GM12891 (cell line): ENCODE measurements at regions not wholly inside any gene's neighbourhood (a gene's known extent, or its start where the extent isn't known, plus 50 kb on each side); places are given as distances from the start of the nearest gene placed in this dataset.

ENCODE experiments used
- DNase-seq: peaks from one replicate; pipeline ENCODE4 v3.0.0; 2011; ENCODE audit warnings: low spot score; ENCODE audit not compliant: insufficient read length
- FAIRE-seq: peaks from 2 replicates; lab custom pipeline; 2011; peaks lifted over from hg19 to GRCh38; lab: Jason Lieb, UNC
- PAX5 ChIP-seq: IDR thresholded peaks from 2 replicates; pipeline ENCODE4 v1.6.1; 2011; ENCODE audit warnings: low read length, moderate library complexity, mild to moderate bottlenecking; ENCODE audit not compliant: insufficient read depth, severe bottlenecking
- POLR2A ChIP-seq: IDR thresholded peaks from 2 replicates; pipeline ENCODE4 v1.6.1; 2011; ENCODE audit warnings: low read depth, low read length, control low read depth
- POLR2AphosphoS5 ChIP-seq: IDR thresholded peaks from 2 replicates; pipeline ENCODE4 v1.6.1; 2011; ENCODE audit warnings: low read depth, low read length, control low read depth
- POU2F2 ChIP-seq: IDR thresholded peaks from 2 replicates; pipeline ENCODE4 v1.6.1; 2011; ENCODE audit warnings: low read depth, mild to moderate bottlenecking, control low read depth, low read length, moderate library complexity
- SPI1 ChIP-seq: IDR thresholded peaks from 2 replicates; pipeline ENCODE4 v1.6.1; 2011; ENCODE audit warnings: low read depth, low read length, control low read depth
- TAF1 ChIP-seq: IDR thresholded peaks from 2 replicates; pipeline ENCODE4 v1.6.1; 2011; ENCODE audit warnings: low read depth, low read length, control low read depth

DNA sequence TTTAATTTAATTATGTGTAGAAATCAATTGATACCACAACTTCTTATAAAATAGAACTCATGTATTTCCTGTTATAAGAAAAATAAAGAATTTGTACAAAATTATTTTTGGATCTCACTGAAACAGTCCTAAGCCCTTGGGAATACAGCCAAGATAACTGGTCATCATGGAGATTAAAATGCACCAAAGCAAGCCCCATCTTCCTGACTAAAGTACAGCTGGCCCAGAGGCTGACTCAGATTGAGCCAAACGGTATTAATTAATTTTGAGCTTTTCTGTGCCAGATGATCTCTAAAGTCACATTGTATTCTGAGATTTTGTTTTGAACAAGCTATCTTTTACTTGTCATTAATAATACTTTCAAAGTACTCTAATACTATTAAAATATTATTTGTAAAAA, 978.5 kb downstream of the TBC1D32 start:
- no peak for DNase-seq
- no peak for FAIRE-seq
- no peak for TF ChIP-seq TAF1
- no peak for TF ChIP-seq PAX5
- TF ChIP-seq SPI1, result no peak
- no peak for TF ChIP-seq POLR2A
- no peak for TF ChIP-seq POLR2AphosphoS5
- TF ChIP-seq POU2F2, result no peak

DNA sequence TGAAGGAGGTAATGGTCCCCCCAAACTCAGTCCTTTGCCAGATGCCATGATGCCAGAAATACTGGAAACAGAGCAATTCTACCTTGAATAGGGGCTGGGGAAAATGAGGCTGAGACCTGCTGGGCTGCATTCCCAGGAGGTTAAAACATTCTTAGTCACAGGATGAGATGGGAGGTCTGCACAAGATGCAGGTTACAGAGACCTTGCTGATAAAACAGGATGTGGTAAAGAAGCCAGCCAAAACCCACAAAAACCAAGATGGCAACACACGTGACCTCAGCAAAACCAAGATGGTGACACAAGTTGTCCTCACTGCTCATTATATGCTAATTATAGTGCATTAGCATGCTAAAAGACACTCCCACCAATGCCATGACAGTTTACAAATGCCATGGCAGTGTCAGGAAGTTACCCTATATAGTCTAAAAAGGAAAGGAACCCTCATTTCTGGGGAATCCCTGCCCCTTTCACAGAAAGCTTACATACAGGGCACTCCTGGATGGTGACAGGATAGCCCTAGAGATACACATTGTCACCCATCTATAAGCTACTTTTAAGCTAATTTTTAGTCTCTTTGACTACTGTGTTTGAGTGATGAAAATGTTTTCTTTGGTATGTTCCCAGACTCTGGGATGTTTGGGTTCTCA, 979.7 kb downstream of the TBC1D32 start:
- TF ChIP-seq SPI1, result no peak
- TF ChIP-seq POLR2A, result no peak
- TF ChIP-seq PAX5, result no peak
- TF ChIP-seq POLR2AphosphoS5, result no peak
- no peak for TF ChIP-seq POU2F2
- no peak for TF ChIP-seq TAF1
- DNase-seq (no peak), FAIRE-seq (no peak)

DNA sequence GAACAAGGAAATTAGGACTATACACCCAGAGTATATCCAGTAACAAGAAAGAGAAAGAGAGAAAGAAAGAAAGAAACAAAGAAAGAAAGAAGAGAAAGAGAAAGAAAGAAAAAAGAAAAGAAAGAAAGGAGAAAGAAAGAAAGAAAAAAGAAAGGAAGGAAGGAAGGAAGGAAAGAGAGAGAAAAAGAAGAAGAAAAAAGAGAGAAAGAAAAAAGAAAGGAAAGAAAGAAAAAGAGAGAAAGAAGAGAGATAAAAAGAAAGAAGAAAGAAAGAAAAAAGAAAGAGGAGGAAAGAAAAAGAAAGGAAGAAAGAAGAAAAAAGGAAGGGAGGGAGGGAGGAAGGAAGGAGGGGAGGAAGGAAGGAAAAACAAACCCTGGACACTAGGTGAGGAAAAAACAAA, 981.8 kb downstream of the TBC1D32 start:
- TF ChIP-seq POLR2A, result no peak
- no peak for TF ChIP-seq SPI1
- no peak for FAIRE-seq
- no peak for DNase-seq

DNA sequence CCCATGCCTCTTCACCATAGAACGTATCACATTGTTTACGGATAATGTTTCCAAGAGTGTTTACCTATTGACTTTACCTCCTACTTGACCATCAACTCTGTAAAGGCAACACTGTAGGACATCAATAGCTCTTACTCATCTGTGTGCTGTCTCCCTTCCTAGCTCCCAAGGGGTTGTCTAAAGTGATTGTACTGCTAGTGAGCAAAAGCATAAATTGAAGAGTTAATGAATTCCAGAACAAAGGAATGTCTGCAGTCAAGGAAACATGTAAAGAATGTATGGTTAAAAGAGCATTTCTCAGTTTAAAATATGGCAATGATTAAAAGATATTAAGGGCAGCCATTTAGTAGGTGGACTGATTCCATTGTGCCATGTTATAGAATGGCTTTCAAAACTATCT, 985.4 kb downstream of the TBC1D32 start:
- TF ChIP-seq TAF1, result no peak
- no peak for TF ChIP-seq POLR2AphosphoS5
- TF ChIP-seq POU2F2, result no peak
- TF ChIP-seq POLR2A, result no peak
- TF ChIP-seq PAX5, result no peak
- TF ChIP-seq SPI1, result no peak
- DNase-seq (no peak), FAIRE-seq (no peak)

DNA sequence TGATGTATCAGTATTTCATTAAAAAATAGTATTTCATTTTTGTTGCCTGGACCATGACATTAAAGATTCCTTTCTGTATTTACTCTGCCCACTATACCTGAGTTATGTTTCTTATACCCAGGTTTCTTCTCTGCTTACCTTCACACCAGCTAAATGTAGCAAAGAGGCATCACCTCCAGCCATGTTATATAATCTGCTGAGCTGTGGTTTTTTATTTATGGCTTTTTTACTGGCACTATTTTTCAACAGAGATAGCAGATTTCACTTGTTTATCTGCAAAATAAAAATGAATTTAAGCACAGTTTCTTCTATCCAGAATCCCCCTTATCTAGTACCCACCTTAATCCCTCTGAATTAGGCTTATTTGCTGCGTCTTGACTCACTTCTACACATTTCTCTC, 979.0 kb upstream of the MAN1A1 start:
- TF ChIP-seq SPI1, result no peak
- TF ChIP-seq PAX5, result no peak
- TF ChIP-seq POLR2AphosphoS5, result no peak
- no peak for TF ChIP-seq POU2F2
- no peak for TF ChIP-seq POLR2A
- TF ChIP-seq TAF1, result no peak
- no peak for FAIRE-seq
- no peak for DNase-seq

DNA sequence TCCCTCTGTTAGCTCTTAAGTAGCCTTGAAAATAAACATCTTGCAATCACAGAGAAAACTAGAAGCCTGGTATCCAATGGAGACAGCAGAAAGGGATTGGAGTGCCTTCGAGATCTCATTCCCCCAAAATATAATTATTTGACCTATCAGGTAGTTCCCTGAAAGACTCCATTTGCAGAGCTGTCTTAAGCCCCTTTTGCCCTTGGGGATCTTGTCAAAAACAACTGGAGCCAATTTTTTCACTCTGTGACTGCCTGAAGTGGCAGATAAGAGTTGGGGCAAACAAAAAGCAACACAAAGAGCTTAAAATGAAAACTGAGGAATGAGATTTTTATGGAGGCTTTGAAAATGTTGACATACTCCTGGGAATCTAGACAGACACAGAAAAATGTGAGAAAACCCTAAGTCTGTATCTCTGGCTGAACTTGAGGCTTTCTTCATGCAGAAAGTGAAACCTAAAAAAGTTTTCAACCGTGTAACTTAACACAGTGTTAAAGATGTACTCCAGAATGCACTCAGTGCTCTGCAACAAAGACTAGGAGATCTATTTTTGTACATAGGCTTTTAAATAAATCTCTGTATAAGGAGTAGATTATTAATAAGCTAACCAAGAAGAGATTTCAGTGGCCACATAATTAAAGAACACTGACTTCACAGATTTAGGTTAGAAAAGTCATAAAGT, 971.1 kb upstream of the MAN1A1 start:
- FAIRE-seq (no peak), DNase-seq (no peak)
- TF ChIP-seq TAF1 (no peak), POU2F2 (no peak), POLR2AphosphoS5 (no peak)

DNA sequence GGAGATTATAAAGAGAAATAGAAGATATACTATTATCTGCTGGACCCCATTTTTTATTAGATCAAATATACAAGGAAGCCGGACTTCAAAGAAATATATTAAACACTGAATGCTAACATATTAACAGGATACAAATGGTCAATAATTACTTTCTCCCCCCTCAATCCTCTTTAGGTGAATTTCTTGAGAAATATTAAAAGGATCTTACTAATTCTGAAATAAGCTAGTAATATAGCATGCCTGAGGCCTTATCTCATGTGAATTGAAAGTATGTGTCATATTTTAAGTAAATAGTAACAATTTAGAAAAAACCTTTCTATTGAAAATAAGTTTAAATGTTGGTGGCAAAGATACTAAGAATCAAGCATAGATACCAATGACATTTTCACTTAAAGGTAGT, 954.7 kb upstream of the MAN1A1 start:
- FAIRE-seq, result no peak
- TF ChIP-seq POU2F2 (no peak), SPI1 (no peak), TAF1 (no peak), POLR2A (no peak), POLR2AphosphoS5 (no peak), PAX5 (no peak)
- DNase-seq, result no peak

DNA sequence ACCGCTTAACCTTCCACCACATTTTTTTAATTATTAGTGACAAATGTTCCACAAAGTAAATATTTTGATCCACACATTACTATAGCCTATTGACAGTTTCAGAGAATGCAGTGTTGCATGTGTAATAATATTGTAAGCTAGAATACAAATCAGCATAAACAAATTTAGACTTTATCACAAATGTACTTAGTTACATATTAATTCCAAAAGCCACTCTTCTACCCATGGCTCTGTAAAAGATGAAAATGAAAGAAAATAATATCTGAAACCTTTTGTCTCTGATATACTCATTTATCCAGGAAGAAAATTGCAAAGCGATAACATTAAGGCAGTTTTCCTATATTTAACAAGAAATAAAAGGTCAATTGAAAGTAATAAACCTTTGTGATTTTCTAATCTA, 954.0 kb upstream of the MAN1A1 start:
- no peak for DNase-seq
- no peak for TF ChIP-seq POLR2AphosphoS5
- TF ChIP-seq POLR2A, result no peak
- no peak for TF ChIP-seq TAF1
- TF ChIP-seq SPI1, result no peak
- no peak for TF ChIP-seq PAX5
- no peak for FAIRE-seq

DNA sequence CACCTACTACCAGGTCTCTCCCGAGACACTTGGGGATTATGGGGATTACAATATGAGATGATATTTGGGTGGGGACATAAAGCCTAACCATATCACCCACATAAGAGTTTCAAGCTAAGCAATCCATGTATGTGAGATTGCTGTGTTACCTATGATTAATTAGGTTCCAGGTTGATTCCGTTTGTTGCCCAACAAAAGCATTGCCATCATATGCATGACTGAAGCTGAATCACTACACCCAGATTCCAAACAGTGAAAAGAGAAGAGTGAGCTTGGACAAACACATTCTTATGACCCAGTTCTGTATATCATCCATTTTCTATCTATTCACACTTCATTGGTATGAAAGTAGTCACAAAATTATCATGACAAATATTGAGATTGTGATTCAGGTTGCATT, 952.5 kb upstream of the MAN1A1 start:
- TF ChIP-seq TAF1, result no peak
- TF ChIP-seq POU2F2, result no peak
- FAIRE-seq (no peak), DNase-seq (no peak)

DNA sequence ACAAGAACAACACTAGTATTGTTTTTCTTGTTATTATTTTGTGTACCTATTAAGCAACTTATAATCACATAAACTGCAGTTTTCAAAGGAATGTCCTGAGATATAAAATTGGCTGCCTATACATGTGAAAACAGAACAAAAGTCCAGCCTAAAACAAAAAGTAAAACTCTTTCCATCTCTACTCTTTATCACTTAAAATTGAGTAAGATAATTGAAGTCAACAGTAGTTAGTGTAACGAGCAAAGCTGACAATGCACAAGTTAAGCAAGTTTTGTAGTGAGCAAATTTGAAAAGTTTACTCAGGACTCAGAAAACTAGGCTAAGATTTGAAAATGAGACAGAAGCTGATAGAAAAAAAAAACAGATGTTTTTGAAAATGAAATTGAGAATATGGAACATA, 941.4 kb upstream of the MAN1A1 start:
- DNase-seq (no peak), FAIRE-seq (no peak)
- TF ChIP-seq POLR2AphosphoS5, result no peak
- no peak for TF ChIP-seq SPI1
- no peak for TF ChIP-seq PAX5
- TF ChIP-seq TAF1, result no peak
- no peak for TF ChIP-seq POLR2A
- TF ChIP-seq POU2F2, result no peak
